GM12873 (cell line): ENCODE measurements at regions not wholly inside any gene's neighbourhood (a gene's known extent, or its start where the extent isn't known, plus 50 kb on each side); places are given as distances from the start of the nearest gene placed in this dataset.

ENCODE experiments used
- TF ChIP-seq, protein P1 (sequence below): IDR thresholded peaks from 2 replicates; pipeline ENCODE4 v1.5.1; 2012; ENCODE audit warnings: low read depth, mild to moderate bottlenecking, moderate library complexity, low read length, control low read depth; ENCODE audit not compliant: insufficient read depth; ENCODE audit errors: missing control alignments

DNA sequence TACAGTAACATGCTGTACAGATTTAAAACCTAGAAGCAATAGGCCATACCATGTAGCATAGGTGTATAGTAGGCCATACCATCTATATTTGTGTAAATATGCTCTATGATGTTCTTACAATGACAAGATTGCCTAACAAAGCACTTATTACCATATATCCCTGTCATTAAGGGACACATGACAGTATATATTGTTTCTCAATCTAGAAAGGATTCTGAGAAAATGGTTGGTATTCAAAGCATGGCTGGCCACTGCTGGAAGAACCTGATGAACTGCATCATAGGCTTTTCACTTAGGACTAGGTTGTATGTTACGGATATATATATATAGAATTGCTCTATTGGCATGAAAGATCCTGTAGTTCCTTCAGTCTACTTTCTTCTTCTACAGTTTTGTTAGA is 125.2 kb upstream of the SLC38A2 start:
- TF ChIP-seq, protein P1, sequence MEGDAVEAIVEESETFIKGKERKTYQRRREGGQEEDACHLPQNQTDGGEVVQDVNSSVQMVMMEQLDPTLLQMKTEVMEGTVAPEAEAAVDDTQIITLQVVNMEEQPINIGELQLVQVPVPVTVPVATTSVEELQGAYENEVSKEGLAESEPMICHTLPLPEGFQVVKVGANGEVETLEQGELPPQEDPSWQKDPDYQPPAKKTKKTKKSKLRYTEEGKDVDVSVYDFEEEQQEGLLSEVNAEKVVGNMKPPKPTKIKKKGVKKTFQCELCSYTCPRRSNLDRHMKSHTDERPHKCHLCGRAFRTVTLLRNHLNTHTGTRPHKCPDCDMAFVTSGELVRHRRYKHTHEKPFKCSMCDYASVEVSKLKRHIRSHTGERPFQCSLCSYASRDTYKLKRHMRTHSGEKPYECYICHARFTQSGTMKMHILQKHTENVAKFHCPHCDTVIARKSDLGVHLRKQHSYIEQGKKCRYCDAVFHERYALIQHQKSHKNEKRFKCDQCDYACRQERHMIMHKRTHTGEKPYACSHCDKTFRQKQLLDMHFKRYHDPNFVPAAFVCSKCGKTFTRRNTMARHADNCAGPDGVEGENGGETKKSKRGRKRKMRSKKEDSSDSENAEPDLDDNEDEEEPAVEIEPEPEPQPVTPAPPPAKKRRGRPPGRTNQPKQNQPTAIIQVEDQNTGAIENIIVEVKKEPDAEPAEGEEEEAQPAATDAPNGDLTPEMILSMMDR = no peak

DNA sequence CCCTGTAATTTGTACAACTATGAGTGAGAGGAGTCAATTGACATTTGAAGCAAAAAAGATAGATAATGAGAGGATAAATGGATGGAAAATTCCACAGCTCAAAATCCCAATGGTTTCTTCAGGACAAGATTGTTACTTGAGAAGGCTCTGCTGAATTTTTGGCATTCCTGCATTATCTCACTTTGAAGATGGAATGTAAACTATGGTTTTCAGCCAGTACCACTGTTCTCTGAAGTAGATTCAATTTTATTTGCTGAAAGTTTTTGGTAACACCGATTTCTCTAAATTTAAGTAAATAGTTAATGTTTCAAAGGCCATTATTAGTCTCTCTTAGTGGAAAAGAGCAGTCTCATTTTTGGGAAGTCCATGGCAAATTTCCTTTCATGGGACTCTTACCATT is 121.9 kb upstream of the SLC38A2 start:
- TF ChIP-seq, protein P1 = no peak

DNA sequence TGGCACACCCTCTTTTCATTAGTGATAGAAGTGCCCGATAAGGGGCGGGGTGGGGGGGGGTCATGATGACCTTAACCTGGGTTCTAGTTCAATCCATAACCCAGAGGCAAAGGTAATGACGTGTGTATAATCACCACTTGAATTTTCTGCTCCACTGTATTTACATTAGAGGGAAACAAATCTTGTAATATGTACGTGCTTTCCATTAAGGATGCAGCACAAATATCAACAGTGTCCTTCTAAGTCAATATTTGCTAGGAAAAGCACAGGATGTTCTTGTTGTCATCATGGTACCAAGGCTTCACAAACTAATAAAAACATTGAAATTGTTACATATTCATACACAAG is 121.2 kb upstream of the SLC38A2 start:
- TF ChIP-seq, protein P1 = no peak

DNA sequence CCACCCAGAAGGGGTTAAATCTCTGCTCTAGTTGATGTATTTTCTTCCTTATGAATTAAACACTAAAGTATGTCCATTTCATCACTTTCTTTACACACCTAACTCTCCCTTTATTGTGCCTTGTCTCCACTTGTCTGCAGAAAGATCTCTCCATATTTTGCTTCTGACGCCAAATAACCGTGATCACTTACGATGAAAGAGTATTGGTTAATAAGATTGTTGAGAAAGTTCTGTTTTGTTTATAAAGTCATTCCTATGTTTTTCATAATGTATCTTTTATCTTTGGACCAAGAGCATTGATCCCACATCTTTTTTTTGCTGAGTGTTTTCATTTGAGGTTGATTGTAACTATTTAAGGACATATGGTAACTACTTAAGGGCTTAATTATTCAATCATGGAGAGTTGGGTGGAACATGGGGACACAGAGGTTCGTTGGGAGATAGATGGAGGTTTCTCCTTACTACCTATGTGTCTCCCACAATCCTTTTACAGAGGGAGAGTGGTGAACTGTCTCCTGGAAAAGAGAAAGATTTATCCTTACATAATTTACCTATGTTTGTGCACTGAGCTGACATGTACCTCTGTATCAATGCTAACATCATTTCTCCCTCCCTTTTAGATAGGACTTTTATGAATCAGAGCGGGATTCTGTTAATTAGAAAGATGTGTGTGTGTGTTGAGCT is 120.7 kb upstream of the SLC38A2 start:
- TF ChIP-seq, protein P1 = no peak

DNA sequence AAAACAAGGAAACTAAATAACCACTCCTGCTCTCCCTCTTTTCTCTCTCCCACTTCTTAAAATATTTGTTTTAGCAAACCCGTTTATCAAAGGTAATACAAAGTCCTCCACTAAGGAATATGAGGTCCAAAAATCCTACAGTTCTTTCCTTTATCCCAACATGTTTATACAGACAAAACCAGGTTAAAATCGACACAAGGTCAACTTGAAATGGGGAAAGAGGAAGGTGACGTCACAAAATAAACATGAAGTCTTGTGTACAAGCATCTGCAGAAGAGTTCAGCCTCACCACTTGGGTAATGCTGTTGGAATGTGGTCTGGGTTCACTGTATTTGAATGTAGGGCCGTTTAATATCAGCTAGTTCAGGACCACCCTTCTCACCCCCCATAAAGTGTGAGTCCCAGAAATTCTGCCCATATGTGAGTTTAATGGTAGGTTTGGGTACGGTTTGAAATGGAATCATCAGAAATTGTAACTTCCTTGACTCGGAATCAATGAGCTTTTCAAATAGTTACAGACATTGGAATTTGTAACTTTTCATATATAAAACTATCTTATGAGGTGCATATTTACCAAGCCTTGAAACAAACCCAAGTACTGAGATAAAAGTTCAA is 120.0 kb upstream of the SLC38A2 start:
- TF ChIP-seq, protein P1 = no peak

DNA sequence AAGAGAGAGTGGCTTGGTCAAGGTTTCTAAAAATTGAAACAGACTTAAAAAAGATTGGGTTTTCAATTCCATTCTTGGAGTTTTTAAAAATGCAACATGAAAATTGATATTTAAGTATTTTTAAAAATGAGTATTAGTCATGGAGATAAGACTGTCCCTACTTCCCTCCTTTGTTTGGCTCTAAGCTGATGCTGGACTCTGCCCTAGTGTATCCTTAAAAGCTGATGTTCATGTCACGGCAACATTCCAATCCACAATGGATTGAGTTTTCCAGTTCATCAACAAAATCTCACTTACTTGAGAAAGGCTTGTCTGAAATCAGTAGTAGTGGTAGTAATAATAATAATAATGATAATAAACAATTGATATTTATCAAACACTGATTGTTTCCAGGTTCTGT is 119.0 kb upstream of the SLC38A2 start:
- TF ChIP-seq, protein P1 = no peak

DNA sequence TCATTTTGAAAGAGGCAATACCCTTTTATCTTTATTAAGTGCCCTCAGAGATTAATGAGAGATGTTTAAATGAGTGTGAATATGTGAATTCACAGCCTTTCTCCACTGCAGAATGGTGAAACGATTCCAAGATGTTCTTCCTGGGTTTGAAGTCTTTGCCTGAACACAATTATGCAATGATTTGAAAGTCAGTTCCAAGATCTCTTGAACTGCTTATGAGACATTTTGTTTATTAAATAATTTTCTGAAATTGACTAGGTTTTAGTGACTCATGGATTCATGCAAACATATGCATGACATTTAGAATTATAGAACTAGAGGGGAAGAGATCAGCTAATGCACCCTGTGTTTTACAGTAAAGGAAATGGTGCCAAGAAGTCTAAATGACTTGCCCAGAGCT is 118.1 kb upstream of the SLC38A2 start:
- TF ChIP-seq, protein P1 = no peak
